K562 (cell line): ENCODE measurements at regions not wholly inside any gene's neighbourhood (a gene's known extent, or its start where the extent isn't known, plus 50 kb on each side); places are given as distances from the start of the nearest gene placed in this dataset.

ENCODE experiments used
- ATF1 ChIP-seq, 2 experiments: fragments of 450-650 bp in 1 of 2; IDR thresholded peaks; 2 replicates each; pipeline ENCODE4 v1.6.1; 2016; ENCODE audit warnings: missing compliant biosample characterization in 1 of 2, missing genetic modification characterization in 1 of 2
- CREB3 ChIP-seq: fragments of 450-650 bp; conservative IDR thresholded peaks from 2 replicates; pipeline ENCODE4 v1.6.1; 2016; ENCODE audit warnings: missing genetic modification characterization, low read depth, mild to moderate bottlenecking, missing compliant biosample characterization, moderate library complexity
- LARP7 ChIP-seq: fragments of 450-650 bp; IDR thresholded peaks from 2 replicates; pipeline ENCODE4 v1.6.1; 2016
- MEF2D ChIP-seq: conservative IDR thresholded peaks from 2 replicates; pipeline ENCODE4 v1.6.1; 2016; ENCODE audit warnings: low read depth, missing genetic modification characterization, missing compliant biosample characterization
- MYBL2 ChIP-seq, 2 experiments: fragments of 450-650 bp in 1 of 2; sonication (generic) in 1 of 2; formaldehyde crosslinking in 1 of 2; IDR thresholded peaks; 2 replicates each; pipeline versions ENCODE4 v1.6.1 to v1.8.1; 2017 to 2022; ENCODE audit warnings: borderline replicate concordance in 1 of 2, inconsistent platforms in 1 of 2, low read depth in 1 of 2, mild to moderate bottlenecking in 1 of 2, missing genetic modification reagents in 1 of 2, moderate library complexity in 1 of 2
- RREB1 ChIP-seq: fragments of 250-450 bp; sonication (Bioruptor Pico); IDR thresholded peaks from 2 replicates; pipeline ENCODE4 v1.4.0; 2020
- ZNF695 ChIP-seq: fragments of 450-650 bp; formaldehyde crosslinking; IDR thresholded peaks from 2 replicates; pipeline ENCODE4 v1.4.0; 2020; ENCODE audit warnings: mild to moderate bottlenecking, moderate library complexity
- TF ChIP-seq, protein P1 (sequence below), 2 experiments: fragments of 450-650 bp; formaldehyde crosslinking in 1 of 2; IDR thresholded peaks; 2 replicates each; pipeline versions ENCODE4 v1.4.0 to v1.6.1; 2014 to 2020; ENCODE audit warnings: mild to moderate bottlenecking in 2 of 2, borderline replicate concordance in 1 of 2, low read depth in 1 of 2

- 0 out of 2 replicates have a peak, but pooled peaks have one; percentile 63 for TF ChIP-seq RREB1 (CRISPR knock-in tag)
- no peak for TF ChIP-seq LARP7
- TF ChIP-seq MYBL2 (IDR thresholded peaks at IDR 0.05; ENCODE audit: low read depth) = no peak
- TF ChIP-seq MYBL2 (CRISPR knock-in tag; IDR thresholded peaks at IDR 0.05; ENCODE audit: borderline replicate concordance) = no peak
- no peak for TF ChIP-seq MEF2D (tag)
- no peak for TF ChIP-seq ATF1 (CRISPR knock-in tag; IDR thresholded peaks at IDR 0.05)
- TF ChIP-seq ATF1 (tag; IDR thresholded peaks at IDR 0.05) = 0 out of 2 replicates have a peak, but pooled peaks have one; percentile 12
- TF ChIP-seq CREB3 (tag) = peak; percentile 54; the same call in 1 of the 2 replicates
- no peak for TF ChIP-seq ZNF695 (CRISPR knock-in tag)
- TF ChIP-seq, protein P1, sequence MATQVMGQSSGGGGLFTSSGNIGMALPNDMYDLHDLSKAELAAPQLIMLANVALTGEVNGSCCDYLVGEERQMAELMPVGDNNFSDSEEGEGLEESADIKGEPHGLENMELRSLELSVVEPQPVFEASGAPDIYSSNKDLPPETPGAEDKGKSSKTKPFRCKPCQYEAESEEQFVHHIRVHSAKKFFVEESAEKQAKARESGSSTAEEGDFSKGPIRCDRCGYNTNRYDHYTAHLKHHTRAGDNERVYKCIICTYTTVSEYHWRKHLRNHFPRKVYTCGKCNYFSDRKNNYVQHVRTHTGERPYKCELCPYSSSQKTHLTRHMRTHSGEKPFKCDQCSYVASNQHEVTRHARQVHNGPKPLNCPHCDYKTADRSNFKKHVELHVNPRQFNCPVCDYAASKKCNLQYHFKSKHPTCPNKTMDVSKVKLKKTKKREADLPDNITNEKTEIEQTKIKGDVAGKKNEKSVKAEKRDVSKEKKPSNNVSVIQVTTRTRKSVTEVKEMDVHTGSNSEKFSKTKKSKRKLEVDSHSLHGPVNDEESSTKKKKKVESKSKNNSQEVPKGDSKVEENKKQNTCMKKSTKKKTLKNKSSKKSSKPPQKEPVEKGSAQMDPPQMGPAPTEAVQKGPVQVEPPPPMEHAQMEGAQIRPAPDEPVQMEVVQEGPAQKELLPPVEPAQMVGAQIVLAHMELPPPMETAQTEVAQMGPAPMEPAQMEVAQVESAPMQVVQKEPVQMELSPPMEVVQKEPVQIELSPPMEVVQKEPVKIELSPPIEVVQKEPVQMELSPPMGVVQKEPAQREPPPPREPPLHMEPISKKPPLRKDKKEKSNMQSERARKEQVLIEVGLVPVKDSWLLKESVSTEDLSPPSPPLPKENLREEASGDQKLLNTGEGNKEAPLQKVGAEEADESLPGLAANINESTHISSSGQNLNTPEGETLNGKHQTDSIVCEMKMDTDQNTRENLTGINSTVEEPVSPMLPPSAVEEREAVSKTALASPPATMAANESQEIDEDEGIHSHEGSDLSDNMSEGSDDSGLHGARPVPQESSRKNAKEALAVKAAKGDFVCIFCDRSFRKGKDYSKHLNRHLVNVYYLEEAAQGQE (IDR thresholded peaks at IDR 0.05; ENCODE audit: borderline replicate concordance) = peak; percentile 99
- TF ChIP-seq, protein P1 (CRISPR knock-in tag; IDR thresholded peaks at IDR 0.05; ENCODE audit: low read depth) = peak; percentile 94
Measured at GRCh38 chr1:17919525-17920439, 164.6 kb downstream of the ACTL8 start (continued).
